AG04450 (cell line): ENCODE measurements at regions not wholly inside any gene's neighbourhood (a gene's known extent, or its start where the extent isn't known, plus 50 kb on each side); places are given as distances from the start of the nearest gene placed in this dataset.

Experiments used
- CTCF ChIA-PET: fragments of 300-600, 350-600 bp; formaldehyde crosslinking; extraction: SDS; loops from one replicate; lab custom pipeline; 2022; ENCODE audit warnings: antibody characterized with exemption, inconsistent platforms; lab: Charles Lee
- POLR2A ChIA-PET: fragments of 350-600 bp; formaldehyde crosslinking; extraction: SDS; loops from one replicate; lab custom pipeline; 2021; ENCODE audit warnings: antibody characterized with exemption, inconsistent platforms; lab: Yijun Ruan, JAX
- DNase-seq: peaks from one replicate; pipeline ENCODE4 v3.0.0-alpha.2; 2011; ENCODE audit warnings: low read depth, low spot score
- H3K27ac ChIP-seq: one replicate; pipeline ENCODE4 v1.5.1; 2012; ENCODE audit warnings: low read depth, low read length, control low read depth
- H3K27me3 ChIP-seq: one replicate; pipeline ENCODE4 v1.6.0; 2012; ENCODE audit warnings: low read length; ENCODE audit not compliant: control insufficient read depth, insufficient read depth
- H3K4me3 ChIP-seq: 2 replicates; pipeline ENCODE4 v1.5.1; 2011; ENCODE audit warnings: mild to moderate bottlenecking, low read depth, low read length, control low read depth
- H3K9me3 ChIP-seq: 2 replicates; pipeline ENCODE4 v1.5.1; 2012; ENCODE audit warnings: low read length; ENCODE audit not compliant: control insufficient read depth, insufficient read depth
- CTCF ChIP-seq: IDR thresholded peaks from 2 replicates; pipeline ENCODE4 v1.5.1; 2011; ENCODE audit warnings: low read depth, low read length, control low read depth, inconsistent platforms

- Histone ChIP-seq H3K9me3 (no peaks in the 10 kb centered on the region), H3K4me3 (no peak overlapping the region), H3K27me3 (no peaks in the 10 kb centered on the region), H3K27ac (no peak overlapping the region)
- POLR2A ChIA-PET: no interaction called here
- no peak for DNase-seq
- no peak for TF ChIP-seq CTCF
- CTCF ChIA-PET: no interaction called here
Measured at GRCh38 chr5:53183880-53184279, 74.3 kb upstream of the MOCS2 start.

GRCh38 chr5:53191548-53192165, 82.1 kb upstream of the MOCS2 start:
- no peak for DNase-seq
- TF ChIP-seq CTCF: no peak
- CTCF ChIA-PET: no interaction called here
- POLR2A ChIA-PET: no interaction called here
- H3K27ac ChIP-seq: no peak overlapping the region
- H3K27me3 ChIP-seq: no peaks in the 10 kb centered on the region
- no peak overlapping the region for H3K4me3 ChIP-seq
- H3K9me3 ChIP-seq: peaks cover 3% of the 10 kb centered on the region; the same call in 1 of the 2 replicates

- Histone ChIP-seq H3K27me3 (no peaks in the 10 kb centered on the region), H3K27ac (no peak overlapping the region), H3K4me3 (no peak overlapping the region), H3K9me3 (peaks cover 3% of the 10 kb centered on the region; the same call in 1 of the 2 replicates)
- TF ChIP-seq CTCF: no peak
- no peak for DNase-seq
- ChIA-PET POLR2A (interaction anchor here (0.9 kb wide), 1 partner anchor 52 kb away, joined by 4 read pairs; no protein-coding TSS in a partner anchor), CTCF (interaction anchor here (0.6 to 2.4 kb wide), 3 partner anchors 23 to 1035 kb away, joined by 3 to 9 read pairs (median 4); no protein-coding TSS in a partner anchor)
Measured at GRCh38 chr5:53194086-53194485, 84.5 kb upstream of the MOCS2 start.

- CTCF ChIA-PET: no interaction called here
- H3K4me3 ChIP-seq: no peak overlapping the region
- POLR2A ChIA-PET: no interaction called here
- no peaks in the 10 kb centered on the region for H3K27me3 ChIP-seq
- no peaks in the 10 kb centered on the region for H3K9me3 ChIP-seq
- TF ChIP-seq CTCF: no peak
- DNase-seq: no peak
- H3K27ac ChIP-seq: no peak overlapping the region
Measured at GRCh38 chr5:53199882-53200281, 90.3 kb upstream of the MOCS2 start.

GRCh38 chr5:53200306-53200705, 90.7 kb upstream of the MOCS2 start:
- Histone ChIP-seq H3K27me3 (no peaks in the 10 kb centered on the region), H3K27ac (no peak overlapping the region), H3K4me3 (no peak overlapping the region), H3K9me3 (no peaks in the 10 kb centered on the region)
- CTCF ChIA-PET: no interaction called here
- no peak for TF ChIP-seq CTCF
- POLR2A ChIA-PET: no interaction called here
- DNase-seq: no peak
